Posterior cingulate gyrus (tissue), 11 donors: ENCODE measurements at regions not wholly inside any gene's neighbourhood (a gene's known extent, or its start where the extent isn't known, plus 50 kb on each side); places are given as distances from the start of the nearest gene placed in this dataset.

ENCODE experiments used
- DNase-seq, 10 donors: peaks; one replicate each; pipeline versions ENCODE4 v3.0.0 to v3.0.0-alpha.2; 2020 to 2021; ENCODE audit warnings: mixed read lengths in 3 of 10
- intact Hi-C: fragments of 100-400 bp; cut with DNase I; formaldehyde crosslinking; loops from one replicate; pipeline ENCODE4 v1.15.1; 2023

GRCh38 chr3:13214847-13215472 lies 141.7 kb upstream of the IQSEC1 start:
- intact Hi-C loops: no loop called here

DNA sequence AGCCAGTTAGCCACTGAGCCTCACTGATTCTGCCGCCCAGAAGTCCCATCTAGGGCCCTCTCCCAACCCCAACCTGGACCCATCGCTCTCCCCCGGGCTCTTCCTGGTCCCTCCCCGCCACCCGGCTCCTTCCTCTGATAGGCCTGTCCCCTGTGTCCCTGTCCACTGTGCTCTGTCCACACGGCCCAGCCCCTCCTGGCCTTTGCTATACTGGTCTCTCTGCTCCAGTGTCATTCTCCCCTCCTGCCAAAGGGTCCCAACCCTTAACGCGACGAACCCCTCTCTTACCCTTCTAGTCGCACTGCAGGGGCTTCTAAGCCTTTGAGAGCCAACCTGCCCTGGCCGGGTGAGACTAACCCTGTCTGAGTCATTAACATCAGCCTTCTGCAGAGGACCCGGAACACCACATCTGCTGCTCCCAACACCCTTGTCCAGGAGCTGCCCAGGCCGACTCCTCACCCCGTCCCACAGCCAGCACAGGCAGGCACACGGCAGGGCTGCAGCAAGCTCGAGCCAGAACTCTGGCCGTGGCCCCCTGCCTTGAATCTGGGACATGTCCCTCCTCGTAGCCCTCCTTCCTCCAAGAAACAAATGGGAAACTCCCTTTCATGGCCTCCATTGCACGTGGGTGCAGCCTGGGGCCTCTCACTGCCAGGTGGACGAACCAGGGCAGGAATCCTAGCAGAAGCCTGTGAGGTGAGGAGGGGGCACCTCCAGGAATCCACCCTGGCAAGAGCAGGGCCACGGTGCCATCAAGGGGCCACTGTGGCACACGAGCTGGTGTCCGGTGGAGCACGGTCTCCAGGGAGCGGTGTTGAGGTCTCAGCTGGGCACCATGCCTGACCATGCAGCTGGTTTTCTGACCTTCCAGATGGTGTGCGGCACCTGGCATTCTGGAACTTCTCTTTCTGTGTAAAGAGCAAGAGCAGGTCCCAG lies 140.9 kb upstream of the IQSEC1 start:
- peak in 3 of 10 donors; percentile 59 to 78 (median 67) for DNase-seq
- intact Hi-C loops: no loop called here

More at GRCh38 chr3:13214847-13215472, 141.7 kb upstream of the IQSEC1 start:
- DNase-seq: peak in 3 of 10 donors; percentile 67 to 78 (median 74)

- DNase-seq: peak in 1 of 10 donors; percentile 0
- intact Hi-C loops: no loop called here
Measured at GRCh38 chr3:13213490-13213889, 140.3 kb upstream of the IQSEC1 start.

- DNase-seq: peak in 3 of 10 donors; percentile 30 to 54 (median 54)
- intact Hi-C loops: no loop called here
Measured at GRCh38 chr3:13211605-13212210, 138.5 kb upstream of the IQSEC1 start.

- intact Hi-C loops: no loop called here
- DNase-seq: peak in 3 of 10 donors; percentile 44 to 59 (median 58)
Measured at GRCh38 chr3:13210221-13210975, 137.2 kb upstream of the IQSEC1 start.

DNA sequence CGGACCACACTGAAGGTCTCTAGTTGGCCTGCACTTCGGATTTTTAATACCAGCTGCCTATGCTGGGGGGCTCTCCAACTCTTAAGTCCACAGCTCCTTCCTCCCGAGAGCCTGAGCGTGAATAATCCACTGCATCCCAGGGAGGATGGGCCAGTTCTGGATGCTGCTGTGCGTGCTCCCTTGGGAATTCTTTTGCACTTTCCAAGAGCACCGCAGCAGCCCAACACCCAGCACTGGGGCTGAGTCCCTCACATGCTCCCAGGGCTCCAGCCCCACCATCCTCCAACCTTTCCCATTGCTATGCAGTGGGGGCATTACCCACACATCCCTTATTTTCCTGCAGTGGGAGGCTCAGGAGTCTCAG lies 136.4 kb upstream of the IQSEC1 start:
- peak in 2 of 10 donors; percentile 37 to 55 for DNase-seq
- intact Hi-C loops: no loop called here

- DNase-seq: peak in 3 of 10 donors; percentile 64 to 81 (median 64)
- intact Hi-C loops: no loop called here
Measured at GRCh38 chr3:13208706-13209633, 135.7 kb upstream of the IQSEC1 start.

DNA sequence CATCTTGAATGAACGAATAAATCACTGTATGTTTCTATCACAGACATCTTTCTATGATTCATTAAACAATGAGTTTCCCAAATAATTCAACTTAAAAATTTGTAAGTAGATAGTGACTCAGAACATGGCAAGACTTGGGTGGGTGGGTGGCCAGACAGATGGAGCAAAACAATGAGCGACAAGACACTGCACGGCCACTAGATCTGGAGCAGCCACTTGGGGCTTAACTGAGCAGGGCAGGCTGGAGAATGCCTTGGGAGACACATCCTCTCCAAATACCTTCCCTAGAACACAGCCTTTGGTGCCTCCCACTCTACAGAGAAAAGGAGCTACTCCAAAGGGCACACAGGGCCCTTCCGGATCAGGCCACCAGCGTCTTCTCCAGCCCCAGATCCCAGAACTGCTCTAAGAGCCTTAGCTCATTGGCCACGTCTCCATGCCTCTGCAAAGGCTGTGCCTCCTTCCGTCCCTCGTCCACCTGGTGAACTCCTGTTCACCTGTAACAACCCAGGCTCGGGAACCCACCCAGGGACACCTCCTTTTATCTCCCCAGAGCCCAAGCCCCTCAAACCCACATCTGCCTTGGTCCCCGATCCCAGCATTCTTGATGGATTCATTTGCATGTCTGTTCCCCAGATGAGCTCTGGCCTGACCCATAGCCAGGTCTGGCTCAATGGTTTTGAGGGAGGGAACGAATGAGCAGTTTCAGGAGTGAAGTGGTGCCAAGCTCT lies 134.9 kb upstream of the IQSEC1 start:
- peak in 2 of 10 donors; percentile 59 to 73 for DNase-seq
- intact Hi-C loops: no loop called here

- peak in 3 of 10 donors; percentile 41 to 72 (median 72) for DNase-seq
- intact Hi-C loops: no loop called here
Measured at GRCh38 chr3:13207578-13207922, 134.3 kb upstream of the IQSEC1 start.

- peak in 3 of 10 donors; percentile 43 to 74 (median 71) for DNase-seq
- intact Hi-C loops: no loop called here
Measured at GRCh38 chr3:13206799-13207577, 133.8 kb upstream of the IQSEC1 start.

DNA sequence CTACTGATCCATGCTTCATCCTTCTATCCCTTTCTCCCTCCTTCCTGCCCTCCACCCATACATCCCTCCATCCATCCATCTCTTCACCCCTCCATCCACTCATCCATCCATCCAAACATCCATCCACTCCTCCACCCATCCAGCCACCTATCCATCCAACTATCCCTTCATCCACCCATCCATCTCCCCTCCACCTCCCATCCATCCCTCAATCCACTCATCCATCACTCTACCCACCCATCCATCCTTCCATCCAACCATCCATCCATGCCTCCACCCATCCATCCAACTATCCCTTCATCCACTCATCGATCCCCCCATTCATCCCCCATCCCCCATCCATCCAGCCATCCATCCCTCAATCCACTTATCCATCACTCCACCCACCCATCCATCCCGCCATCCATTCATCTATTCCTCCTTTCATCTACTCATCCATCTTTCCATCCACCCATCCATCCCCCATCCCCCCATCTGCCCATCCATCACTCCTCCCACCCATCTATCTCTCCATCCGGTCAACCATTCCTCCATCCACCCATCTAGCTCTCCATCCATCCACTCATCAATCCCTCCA lies 132.4 kb upstream of the IQSEC1 start:
- intact Hi-C loops: no loop called here
- no peak for DNase-seq

DNA sequence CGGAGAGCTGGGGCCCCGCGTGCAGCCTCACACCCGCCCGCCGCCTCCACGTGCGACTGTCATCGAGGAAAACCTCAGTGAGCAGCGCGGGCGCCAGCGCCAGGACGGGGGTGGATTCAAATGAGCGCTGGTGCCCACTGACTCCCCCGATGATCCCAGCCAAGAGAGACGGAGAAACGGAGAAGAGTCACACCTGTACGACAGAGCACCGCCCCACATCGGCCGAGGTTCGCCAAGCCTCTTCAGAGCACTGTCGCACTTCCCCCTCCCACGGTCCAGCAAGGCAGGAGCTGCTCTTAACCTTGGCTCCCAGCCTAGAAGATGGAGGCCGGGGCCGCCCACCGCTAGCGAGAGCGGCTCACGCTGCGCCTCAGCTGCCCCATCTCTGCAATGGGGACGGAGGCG lies 130.9 kb upstream of the IQSEC1 start:
- peak in 3 of 10 donors; percentile 77 to 92 (median 89) for DNase-seq
- intact Hi-C loops: no loop called here

- DNase-seq: peak in 2 of 10 donors; percentile 73 to 77
- intact Hi-C loops: no loop called here
Measured at GRCh38 chr3:13203398-13204176, 130.4 kb upstream of the IQSEC1 start.

GRCh38 chr3:13202744-13203397 lies 129.6 kb upstream of the IQSEC1 start:
- DNase-seq: peak in 2 of 10 donors; percentile 43 to 48
- intact Hi-C loops: no loop called here

- intact Hi-C loops: no loop called here
- DNase-seq: peak in 1 of 10 donors; percentile 24
Measured at GRCh38 chr3:13201851-13202250, 128.6 kb upstream of the IQSEC1 start.

DNA sequence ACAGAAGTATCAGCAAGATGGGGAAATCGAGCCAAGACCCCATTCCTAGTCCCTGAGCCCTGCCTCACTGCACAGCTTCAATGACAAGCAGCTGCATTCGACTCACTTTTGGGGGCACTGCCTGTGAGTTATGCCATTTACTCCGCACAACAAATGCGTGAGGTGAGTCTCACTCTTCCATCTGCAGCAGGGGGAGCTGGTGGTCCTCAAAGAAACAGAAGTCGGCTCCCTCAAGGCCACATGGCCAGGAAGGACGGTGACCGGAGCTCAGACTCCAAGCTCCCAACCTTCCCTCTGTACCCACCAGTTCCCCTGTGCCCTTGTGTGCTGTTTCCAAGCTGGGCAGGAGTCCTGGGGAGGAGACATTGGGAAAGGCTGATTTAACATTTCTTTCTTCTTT lies 127.7 kb upstream of the IQSEC1 start:
- intact Hi-C loops: no loop called here
- peak in 2 of 10 donors; percentile 52 for DNase-seq
